Testis (tissue), 2 donors: ENCODE measurements at regions not wholly inside any gene's neighbourhood (a gene's known extent, or its start where the extent isn't known, plus 50 kb on each side); places are given as distances from the start of the nearest gene placed in this dataset.

ENCODE experiments used
- DNase-seq: peaks from one replicate; pipeline ENCODE4 v3.0.0-alpha.2; 2019
- H3K27ac ChIP-seq, 2 donors: fragments of 200-600 bp; sonication (generic); one replicate each; pipeline ENCODE4 v1.5.1; 2019
- H3K27me3 ChIP-seq: fragments of 200-600 bp; sonication (generic); one replicate; pipeline ENCODE4 v1.5.1; 2019
- H3K36me3 ChIP-seq: fragments of 200-600 bp; sonication (generic); one replicate; pipeline ENCODE4 v1.5.1; 2017; ENCODE audit warnings: low read depth; ENCODE audit errors: missing control alignments
- H3K4me1 ChIP-seq: fragments of 200-600 bp; sonication (generic); one replicate; pipeline ENCODE4 v1.5.1; 2019
- H3K4me3 ChIP-seq, 2 donors: fragments of 200-600 bp; sonication (generic); one replicate each; pipeline ENCODE4 v1.5.1; 2017 to 2019
- H3K9me3 ChIP-seq: fragments of 200-600 bp; sonication (generic); one replicate; pipeline ENCODE4 v1.5.1; 2017
- POLR2A ChIP-seq: fragments of 450-650 bp; IDR thresholded peaks from one replicate; pipeline ENCODE4 v1.6.1; 2017; ENCODE audit warnings: antibody characterized with exemption, mild to moderate bottlenecking, moderate library complexity
- WGBS, 2 donors: methylation state at CpG; one replicate each; pipeline ENCODE4 v1.1.5; 2018; 5-methylcytosine and 5-hydroxymethylcytosine counted together
- intact Hi-C: fragments of 100-400 bp; cut with DNase I; formaldehyde crosslinking; loops from one replicate; pipeline ENCODE4 v1.15.1; 2023; ENCODE audit warnings: low total_unique reads
- TF ChIP-seq, protein P1 (sequence below), 3 experiments: fragments of 450-650 bp in 2 of 3; fragments of 200-600 bp in 1 of 3; sonication (generic) in 1 of 3; IDR thresholded peaks; one replicate each; pipeline ENCODE4 v1.5.1; 2016 to 2019; ENCODE audit warnings: antibody characterized with exemption in 3 of 3, mild to moderate bottlenecking in 2 of 3, moderate library complexity in 1 of 3

GRCh38 chrX:40938423-40938822, 146.8 kb upstream of the USP9X start:
- TF ChIP-seq, protein P1, sequence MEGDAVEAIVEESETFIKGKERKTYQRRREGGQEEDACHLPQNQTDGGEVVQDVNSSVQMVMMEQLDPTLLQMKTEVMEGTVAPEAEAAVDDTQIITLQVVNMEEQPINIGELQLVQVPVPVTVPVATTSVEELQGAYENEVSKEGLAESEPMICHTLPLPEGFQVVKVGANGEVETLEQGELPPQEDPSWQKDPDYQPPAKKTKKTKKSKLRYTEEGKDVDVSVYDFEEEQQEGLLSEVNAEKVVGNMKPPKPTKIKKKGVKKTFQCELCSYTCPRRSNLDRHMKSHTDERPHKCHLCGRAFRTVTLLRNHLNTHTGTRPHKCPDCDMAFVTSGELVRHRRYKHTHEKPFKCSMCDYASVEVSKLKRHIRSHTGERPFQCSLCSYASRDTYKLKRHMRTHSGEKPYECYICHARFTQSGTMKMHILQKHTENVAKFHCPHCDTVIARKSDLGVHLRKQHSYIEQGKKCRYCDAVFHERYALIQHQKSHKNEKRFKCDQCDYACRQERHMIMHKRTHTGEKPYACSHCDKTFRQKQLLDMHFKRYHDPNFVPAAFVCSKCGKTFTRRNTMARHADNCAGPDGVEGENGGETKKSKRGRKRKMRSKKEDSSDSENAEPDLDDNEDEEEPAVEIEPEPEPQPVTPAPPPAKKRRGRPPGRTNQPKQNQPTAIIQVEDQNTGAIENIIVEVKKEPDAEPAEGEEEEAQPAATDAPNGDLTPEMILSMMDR (IDR thresholded peaks at IDR 0.05) = no peak
- no peak for TF ChIP-seq POLR2A
- 80 to 89% methylated on average over 5 of the region's 5 CpGs for WGBS, 2 donors
- no peak for DNase-seq
- no peak overlapping the region for H3K4me3 ChIP-seq
- no peaks in the 10 kb centered on the region for H3K4me1 ChIP-seq
- H3K27me3 ChIP-seq = no peaks in the 10 kb centered on the region
- intact Hi-C loops = no loop called here
- H3K9me3 ChIP-seq = no peaks in the 10 kb centered on the region
- no peaks in the 10 kb centered on the region for H3K36me3 ChIP-seq
- no peak overlapping the region for H3K27ac ChIP-seq

- Histone ChIP-seq H3K4me1 (no peaks in the 10 kb centered on the region), H3K27ac (no peak overlapping the region), H3K4me3 (no peak overlapping the region), H3K27me3 (no peaks in the 10 kb centered on the region), H3K36me3 (no peaks in the 10 kb centered on the region), H3K9me3 (no peaks in the 10 kb centered on the region)
- intact Hi-C loops = no loop called here
- WGBS, 2 donors = 87 to 93% methylated on average over 1 of the region's 1 CpG
- no peak for DNase-seq
- TF ChIP-seq POLR2A = no peak
- TF ChIP-seq, protein P1 (IDR thresholded peaks at IDR 0.05) = no peak
Observed at GRCh38 chrX:40943093-40943641, 142.1 kb upstream of the USP9X start.

DNA sequence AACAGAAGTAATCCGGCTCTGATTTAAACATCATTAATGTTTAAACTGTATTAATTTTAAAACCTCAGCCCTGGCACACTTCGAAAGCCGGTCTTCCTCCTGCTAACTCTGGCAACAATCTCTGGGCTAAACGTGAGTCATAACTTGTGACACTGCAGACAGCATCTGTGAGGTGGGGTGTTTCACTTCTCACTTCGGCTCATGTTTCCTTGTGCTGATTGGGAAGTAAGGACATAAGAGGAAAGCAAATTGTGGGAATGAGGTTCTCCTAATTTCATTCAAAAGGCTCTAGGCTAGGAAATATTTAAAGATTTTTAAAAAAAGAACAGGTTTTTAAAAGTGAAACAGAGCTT, 139.9 kb upstream of the USP9X start:
- TF ChIP-seq, protein P1 (IDR thresholded peaks at IDR 0.05) = no peak
- TF ChIP-seq POLR2A = no peak
- Histone ChIP-seq H3K36me3 (no peaks in the 10 kb centered on the region), H3K4me3 (no peak overlapping the region), H3K9me3 (no peaks in the 10 kb centered on the region), H3K27me3 (no peaks in the 10 kb centered on the region), H3K4me1 (no peaks in the 10 kb centered on the region), H3K27ac (no peak overlapping the region)
- intact Hi-C loops = no loop called here
- 18 to 45% methylated on average over 5 of the region's 5 CpGs for WGBS, 2 donors
- peak; percentile 31 for DNase-seq

GRCh38 chrX:40947276-40947675, 138.0 kb upstream of the USP9X start:
- H3K36me3 ChIP-seq = no peaks in the 10 kb centered on the region
- 35 to 48% methylated on average over 3 of the region's 3 CpGs for WGBS, 2 donors
- no peaks in the 10 kb centered on the region for H3K4me1 ChIP-seq
- no peak for DNase-seq
- TF ChIP-seq, protein P1 (IDR thresholded peaks at IDR 0.05) = no peak
- TF ChIP-seq POLR2A = no peak
- no peaks in the 10 kb centered on the region for H3K27me3 ChIP-seq
- no peaks in the 10 kb centered on the region for H3K9me3 ChIP-seq
- intact Hi-C loops = no loop called here
- no peak overlapping the region for H3K4me3 ChIP-seq
- H3K27ac ChIP-seq = no peak overlapping the region

DNA sequence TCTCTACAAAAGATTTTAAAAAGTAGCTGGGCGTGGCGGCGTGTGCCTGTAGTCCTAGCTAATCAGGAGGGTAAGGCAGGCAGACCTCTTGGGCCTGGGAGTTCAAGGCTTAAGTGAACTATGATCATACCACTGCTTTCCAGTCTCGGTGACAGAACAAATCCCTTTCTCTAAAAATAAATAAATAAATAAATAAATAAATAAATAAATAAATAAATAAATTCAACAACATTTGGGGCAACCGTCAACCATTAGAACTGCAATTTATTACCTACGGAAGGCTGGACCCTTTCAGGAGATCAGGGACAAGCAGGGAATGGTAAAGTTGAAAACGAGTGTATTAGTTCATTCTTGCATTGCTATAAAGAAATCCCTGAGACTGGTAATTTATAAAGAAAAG, 136.2 kb upstream of the USP9X start:
- no peak overlapping the region for H3K4me3 ChIP-seq
- H3K27me3 ChIP-seq = no peaks in the 10 kb centered on the region
- no peaks in the 10 kb centered on the region for H3K4me1 ChIP-seq
- WGBS, 2 donors = 81 to 85% methylated on average over 7 of the region's 7 CpGs
- no peak for TF ChIP-seq POLR2A
- TF ChIP-seq, protein P1 (IDR thresholded peaks at IDR 0.05) = no peak
- no peaks in the 10 kb centered on the region for H3K36me3 ChIP-seq
- H3K27ac ChIP-seq = no peak overlapping the region
- no peak for DNase-seq
- intact Hi-C loops = no loop called here
- no peaks in the 10 kb centered on the region for H3K9me3 ChIP-seq
